GM23248 (cell line): ENCODE measurements at regions not wholly inside any gene's neighbourhood (a gene's known extent, or its start where the extent isn't known, plus 50 kb on each side); places are given as distances from the start of the nearest gene placed in this dataset.

ENCODE experiments used
- EZH2 ChIP-seq: fragments of 200-600 bp; sonication (generic); IDR thresholded peaks from 2 replicates; pipeline ENCODE4 v1.6.1; 2018; ENCODE audit warnings: antibody characterized with exemption, mild to moderate bottlenecking; ENCODE audit not compliant: insufficient read depth, poor library complexity, severe bottlenecking
- EZH2phosphoT487 ChIP-seq: fragments of 200-600 bp; sonication (generic); IDR thresholded peaks from 2 replicates; pipeline ENCODE4 v1.6.1; 2018; ENCODE audit warnings: antibody characterized with exemption, moderate library complexity, mild to moderate bottlenecking, low read depth; ENCODE audit not compliant: insufficient read depth

GRCh38 chr16:82313754-82314153, 143.7 kb upstream of the MPHOSPH6 start:
- TF ChIP-seq EZH2phosphoT487 (no peak), EZH2 (no peak)
